C4-2B (cell line): ENCODE measurements at regions not wholly inside any gene's neighbourhood (a gene's known extent, or its start where the extent isn't known, plus 50 kb on each side); places are given as distances from the start of the nearest gene placed in this dataset.

Experiments used
- ZFX ChIP-seq: fragments of 450-650 bp; IDR thresholded peaks from 2 replicates; pipeline ENCODE4 v1.6.1; 2017
- TF ChIP-seq, protein P1 (sequence below): fragments of 450-650 bp; conservative IDR thresholded peaks from 2 replicates; pipeline ENCODE4 v1.5.1; 2017; ENCODE audit warnings: mild to moderate bottlenecking

DNA sequence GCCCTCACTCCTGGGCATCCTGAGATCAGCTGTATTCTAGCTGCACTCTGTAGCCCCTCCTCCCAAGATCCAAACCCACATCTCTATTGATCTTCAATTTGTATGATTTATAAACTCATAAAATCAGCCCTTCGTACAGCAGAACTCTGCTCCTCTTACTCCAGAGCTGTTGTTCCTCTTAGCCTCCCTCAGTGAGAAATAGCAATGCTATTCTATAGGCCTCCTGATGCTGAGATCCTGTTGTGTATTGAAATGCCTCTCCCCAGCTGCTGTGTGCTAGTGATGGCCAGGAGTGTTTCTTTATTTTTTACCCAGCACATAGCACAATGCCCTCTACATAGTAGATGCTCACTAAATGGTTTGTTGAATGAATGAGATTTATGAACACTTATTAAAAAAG, 320.5 kb upstream of the ADCY2 start:
- TF ChIP-seq, protein P1, sequence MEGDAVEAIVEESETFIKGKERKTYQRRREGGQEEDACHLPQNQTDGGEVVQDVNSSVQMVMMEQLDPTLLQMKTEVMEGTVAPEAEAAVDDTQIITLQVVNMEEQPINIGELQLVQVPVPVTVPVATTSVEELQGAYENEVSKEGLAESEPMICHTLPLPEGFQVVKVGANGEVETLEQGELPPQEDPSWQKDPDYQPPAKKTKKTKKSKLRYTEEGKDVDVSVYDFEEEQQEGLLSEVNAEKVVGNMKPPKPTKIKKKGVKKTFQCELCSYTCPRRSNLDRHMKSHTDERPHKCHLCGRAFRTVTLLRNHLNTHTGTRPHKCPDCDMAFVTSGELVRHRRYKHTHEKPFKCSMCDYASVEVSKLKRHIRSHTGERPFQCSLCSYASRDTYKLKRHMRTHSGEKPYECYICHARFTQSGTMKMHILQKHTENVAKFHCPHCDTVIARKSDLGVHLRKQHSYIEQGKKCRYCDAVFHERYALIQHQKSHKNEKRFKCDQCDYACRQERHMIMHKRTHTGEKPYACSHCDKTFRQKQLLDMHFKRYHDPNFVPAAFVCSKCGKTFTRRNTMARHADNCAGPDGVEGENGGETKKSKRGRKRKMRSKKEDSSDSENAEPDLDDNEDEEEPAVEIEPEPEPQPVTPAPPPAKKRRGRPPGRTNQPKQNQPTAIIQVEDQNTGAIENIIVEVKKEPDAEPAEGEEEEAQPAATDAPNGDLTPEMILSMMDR: no peak
- no peak for TF ChIP-seq ZFX
